ENCODE measurements at regions not wholly inside any gene's neighbourhood (a gene's known extent, or its start where the extent isn't known, plus 50 kb on each side); places are given as distances from the start of the nearest gene placed in this dataset.

- TF ChIP-seq POLR2A (IDR thresholded peaks at IDR 0.05) (no peak), CTCF (IDR thresholded peaks at IDR 0.05) (no peak)
Observed at GRCh38 chr2:8629402-8629801, 52.5 kb upstream of the ID2 start.

Measured in heart left ventricle (tissue), 13 donors.